HCT116 (cell line): ENCODE measurements at regions not wholly inside any gene's neighbourhood (a gene's known extent, or its start where the extent isn't known, plus 50 kb on each side); places are given as distances from the start of the nearest gene placed in this dataset.

ENCODE experiments used
- ATAC-seq: fragments of 200-7000 bp; cut with Tn5 transposase; 2 replicates; pipeline ENCODE4 v1.9.1; 2020; ENCODE audit warnings: mild to moderate bottlenecking, moderate library complexity
- BruUV-seq: library from RNA; stranded (reverse); fragments of 400-500 nt; replicated peaks from 2 replicates; lab custom pipeline; 2021; lab: Mats Ljungman, UMichigan
- CTCF ChIA-PET: fragments of 300-600 bp; sonication (Branson Sonifier 250); formaldehyde crosslinking; loops from one replicate; lab custom pipeline; 2021; ENCODE audit warnings: antibody characterized with exemption; lab: Charles Lee
- POLR2A ChIA-PET: fragments of 300-600, 350-600 bp; sonication (Branson Sonifier 250); formaldehyde crosslinking; loops from one replicate; lab custom pipeline; 2021; ENCODE audit warnings: antibody characterized with exemption; lab: Charles Lee
- RAD21 ChIA-PET, 2 experiments: fragments of 300-600 bp; sonication (Branson Sonifier 250); formaldehyde crosslinking; loops; one replicate each; lab custom pipeline; 2023; ENCODE audit warnings: low total read pairs in 2 of 2; ENCODE audit not compliant: uncharacterized antibody in 2 of 2, unreplicated experiment in 2 of 2, low non-redundant PET in 1 of 2; lab: Charles Lee
- DNase-seq: peaks from one replicate; pipeline ENCODE4 v3.0.0-alpha.2; 2010; ENCODE audit warnings: low read depth, low spot score
- H2AFZ ChIP-seq: fragments of 200-600 bp; shearing (Covaris generic), sonication (generic); 2 replicates; pipeline ENCODE4 v1.6.1; 2017; ENCODE audit warnings: low read depth, mixed run types, mixed read lengths, antibody characterized with exemption, low read length; ENCODE audit not compliant: poor library complexity, severe bottlenecking
- H3K27ac ChIP-seq: 2 replicates; pipeline ENCODE4 v1.5.1; 2012; ENCODE audit warnings: low read depth, low read length
- H3K27me3 ChIP-seq: fragments of 200-600 bp; sonication (generic); 2 replicates; pipeline ENCODE4 v1.6.1; 2016; ENCODE audit warnings: mixed run types, low read length, mixed read lengths; ENCODE audit not compliant: insufficient read depth
- H3K36me3 ChIP-seq, 2 experiments: fragments of 200-500 bp in 1 of 2; fragments of 200-600 bp in 1 of 2; sonication (Bioruptor generic) in 1 of 2; sonication (generic) in 1 of 2; 2 replicates each; pipeline versions ENCODE4 v1.5.1 to v1.6.1; 2014 to 2016; ENCODE audit warnings: low read length in 2 of 2, inconsistent platforms in 1 of 2, mixed read lengths in 1 of 2, mixed run types in 1 of 2; ENCODE audit not compliant: insufficient read depth in 2 of 2, control insufficient read depth in 1 of 2
- H3K4me1 ChIP-seq, 2 experiments: fragments of 200-600 bp in 1 of 2; sonication (generic) in 1 of 2; 2 replicates each; pipeline versions ENCODE4 v1.5.1 to v1.6.1; 2012 to 2017; ENCODE audit warnings: low read length in 2 of 2, inconsistent platforms in 1 of 2, mild to moderate bottlenecking in 1 of 2, mixed read lengths in 1 of 2, mixed run types in 1 of 2, moderate library complexity in 1 of 2; ENCODE audit not compliant: insufficient read depth in 2 of 2, control insufficient read depth in 1 of 2
- H3K4me2 ChIP-seq: fragments of 200-600 bp; sonication (generic); 2 replicates; pipeline ENCODE4 v1.6.1; 2017; ENCODE audit warnings: mixed run types, low read length, mixed read lengths
- H3K4me3 ChIP-seq, 2 experiments: fragments of 200-600 bp in 1 of 2; sonication (generic) in 1 of 2; replicated peaks in 1 of 2; 2 replicates each; pipeline ENCODE4 v1.5.1; 2011 to 2016; ENCODE audit warnings: low read length in 2 of 2, control low read depth in 1 of 2, low read depth in 1 of 2, mild to moderate bottlenecking in 1 of 2, mixed read lengths in 1 of 2, mixed run types in 1 of 2
- H3K79me2 ChIP-seq: fragments of 200-600 bp; sonication (generic); 2 replicates; pipeline ENCODE4 v1.6.1; 2017; ENCODE audit warnings: mild to moderate bottlenecking, mixed run types, low read length, moderate library complexity, mixed read lengths; ENCODE audit not compliant: insufficient read depth
- H3K9ac ChIP-seq: fragments of 200-600 bp; sonication (generic); 2 replicates; pipeline ENCODE4 v1.6.1; 2016; ENCODE audit warnings: low read length, mixed read lengths
- H3K9me2 ChIP-seq: fragments of 200-600 bp; sonication (generic), shearing (Covaris generic); 2 replicates; pipeline ENCODE4 v1.6.1; 2017; ENCODE audit warnings: mixed run types, mild to moderate bottlenecking, moderate library complexity; ENCODE audit not compliant: insufficient read depth
- H3K9me3 ChIP-seq, 2 experiments: fragments of 200-500 bp in 1 of 2; fragments of 200-600 bp in 1 of 2; sonication (Bioruptor generic) in 1 of 2; sonication (generic) in 1 of 2; 2 replicates each; pipeline ENCODE4 v1.6.1; 2014 to 2017; ENCODE audit warnings: low read length in 2 of 2, mixed read lengths in 2 of 2, inconsistent platforms in 1 of 2, low read depth in 1 of 2, mild to moderate bottlenecking in 1 of 2, mixed run types in 1 of 2, moderate library complexity in 1 of 2; ENCODE audit not compliant: control insufficient read depth in 1 of 2, insufficient read depth in 1 of 2
- H4K20me1 ChIP-seq: fragments of 200-600 bp; sonication (generic), shearing (Covaris generic); 2 replicates; pipeline ENCODE4 v1.6.1; 2017; ENCODE audit warnings: mixed run types, mild to moderate bottlenecking, moderate library complexity; ENCODE audit not compliant: insufficient read depth
- ATF3 ChIP-seq: IDR thresholded peaks from 2 replicates; pipeline ENCODE4 v1.6.1; 2012
- CEBPB ChIP-seq: IDR thresholded peaks from 2 replicates; pipeline ENCODE4 v1.6.1; 2012; ENCODE audit warnings: low read depth
- EZH2 ChIP-seq: fragments of 200-600 bp; sonication (generic); IDR thresholded peaks from 2 replicates; pipeline ENCODE4 v1.6.1; 2017; ENCODE audit warnings: antibody characterized with exemption, mixed run types
- EZH2phosphoT487 ChIP-seq: fragments of 200-600 bp; IDR thresholded peaks from 2 replicates; pipeline ENCODE4 v1.6.1; 2018; ENCODE audit warnings: antibody characterized with exemption, borderline replicate concordance
- FOSL1 ChIP-seq: IDR thresholded peaks from 2 replicates; pipeline ENCODE4 v1.6.1; 2012; ENCODE audit warnings: low read depth
- JUND ChIP-seq: IDR thresholded peaks from 2 replicates; pipeline ENCODE4 v1.6.1; 2012
- RAD21 ChIP-seq: IDR thresholded peaks from 2 replicates; pipeline ENCODE4 v1.6.1; 2012; ENCODE audit warnings: low read depth, mild to moderate bottlenecking
- SP1 ChIP-seq: IDR thresholded peaks from 2 replicates; pipeline ENCODE4 v1.6.1; 2012; ENCODE audit warnings: low read depth
- TCF7L2 ChIP-seq: IDR thresholded peaks from 2 replicates; pipeline ENCODE4 v1.7.0; 2011; ENCODE audit warnings: borderline replicate concordance, inconsistent platforms; ENCODE audit not compliant: insufficient read depth, insufficient read length; ENCODE audit errors: extremely low read depth
- YY1 ChIP-seq: IDR thresholded peaks from 2 replicates; pipeline ENCODE4 v1.6.1; 2011; ENCODE audit warnings: low read length, low read depth, moderate library complexity, mild to moderate bottlenecking; ENCODE audit not compliant: insufficient replicate concordance; ENCODE audit errors: extremely low read depth
- ZBTB33 ChIP-seq: IDR thresholded peaks from 2 replicates; pipeline ENCODE4 v1.6.1; 2011; ENCODE audit warnings: mild to moderate bottlenecking, low read length, moderate library complexity; ENCODE audit not compliant: insufficient replicate concordance; ENCODE audit errors: extremely low read depth
- ZFX ChIP-seq: fragments of 450-650 bp; IDR thresholded peaks from 2 replicates; pipeline ENCODE4 v1.6.1; 2017
- intact Hi-C: fragments of 100-400 bp; cut with micrococcal nuclease; formaldehyde crosslinking; loops from 2 replicates; pipeline ENCODE4 v1.10.0; 2022
- TF ChIP-seq, protein P1 (sequence below), 3 experiments: fragments of 200-600 bp in 1 of 3; sonication (generic) in 1 of 3; IDR thresholded peaks in 2 of 3; conservative IDR thresholded peaks in 1 of 3; 2 replicates each; pipeline ENCODE4 v1.5.1; 2012 to 2017; ENCODE audit warnings: low read depth in 2 of 3, low read length in 2 of 3, antibody characterized with exemption in 1 of 3, borderline replicate concordance in 1 of 3, control low read depth in 1 of 3, mild to moderate bottlenecking in 1 of 3, mixed read lengths in 1 of 3, mixed run types in 1 of 3, moderate library complexity in 1 of 3; ENCODE audit not compliant: insufficient read depth in 1 of 3

GRCh38 chr1:4064150-4064889 is 164.2 kb upstream of the C1orf174 start (continued):
- no peak for TF ChIP-seq RAD21
- TF ChIP-seq EZH2phosphoT487, result no peak
- TF ChIP-seq, protein P1, sequence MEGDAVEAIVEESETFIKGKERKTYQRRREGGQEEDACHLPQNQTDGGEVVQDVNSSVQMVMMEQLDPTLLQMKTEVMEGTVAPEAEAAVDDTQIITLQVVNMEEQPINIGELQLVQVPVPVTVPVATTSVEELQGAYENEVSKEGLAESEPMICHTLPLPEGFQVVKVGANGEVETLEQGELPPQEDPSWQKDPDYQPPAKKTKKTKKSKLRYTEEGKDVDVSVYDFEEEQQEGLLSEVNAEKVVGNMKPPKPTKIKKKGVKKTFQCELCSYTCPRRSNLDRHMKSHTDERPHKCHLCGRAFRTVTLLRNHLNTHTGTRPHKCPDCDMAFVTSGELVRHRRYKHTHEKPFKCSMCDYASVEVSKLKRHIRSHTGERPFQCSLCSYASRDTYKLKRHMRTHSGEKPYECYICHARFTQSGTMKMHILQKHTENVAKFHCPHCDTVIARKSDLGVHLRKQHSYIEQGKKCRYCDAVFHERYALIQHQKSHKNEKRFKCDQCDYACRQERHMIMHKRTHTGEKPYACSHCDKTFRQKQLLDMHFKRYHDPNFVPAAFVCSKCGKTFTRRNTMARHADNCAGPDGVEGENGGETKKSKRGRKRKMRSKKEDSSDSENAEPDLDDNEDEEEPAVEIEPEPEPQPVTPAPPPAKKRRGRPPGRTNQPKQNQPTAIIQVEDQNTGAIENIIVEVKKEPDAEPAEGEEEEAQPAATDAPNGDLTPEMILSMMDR (IDR thresholded peaks at IDR 0.05 in 2 of 3, conservative IDR thresholded peaks at IDR 0.05 in 1 of 3; ENCODE audit: borderline replicate concordance in 1 of 3, insufficient read depth in 1 of 3, low read depth in 2 of 3, low read length in 2 of 3), result no peak
- no peak for TF ChIP-seq EZH2
- TF ChIP-seq JUND, result no peak
- no peak for TF ChIP-seq FOSL1

DNA sequence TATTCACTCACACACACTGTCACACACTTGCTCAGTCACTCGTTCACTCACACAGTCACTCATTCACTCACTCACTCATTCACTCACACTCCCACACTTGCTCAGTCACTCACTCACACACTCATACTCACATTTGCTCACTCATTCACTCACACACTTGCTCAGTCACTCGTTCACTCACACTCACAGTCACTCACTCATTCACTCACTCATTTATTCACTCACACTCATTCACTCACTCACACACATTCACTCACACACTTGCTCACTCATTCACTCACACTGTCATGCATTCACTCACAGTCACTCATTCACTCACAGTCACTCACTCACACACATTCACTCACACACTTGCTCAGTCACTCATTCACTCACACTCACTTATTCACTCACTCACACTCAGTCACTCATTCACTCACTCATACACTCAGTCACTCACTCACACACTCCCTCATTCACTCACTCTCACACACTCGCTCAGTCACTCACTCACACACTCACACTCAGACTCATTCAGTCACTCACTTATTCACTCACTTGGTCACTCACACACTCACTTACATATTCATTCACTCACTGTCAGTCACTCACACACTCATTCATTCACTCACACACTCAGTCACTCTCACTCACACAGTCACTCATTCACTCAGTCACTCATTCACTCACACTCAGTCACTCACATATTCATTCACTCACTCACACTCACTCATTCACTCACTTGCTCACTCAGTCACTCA is 167.0 kb upstream of the C1orf174 start:
- no peak overlapping the region for H3K4me2 ChIP-seq
- ATAC-seq (no peak), DNase-seq (no peak)
- ChIA-PET RAD21 (no interaction called here), CTCF (no interaction called here), POLR2A (no interaction called here)
- no peaks in the 10 kb centered on the region; a peak in 1 of 4 replicates for H3K9me3 ChIP-seq
- no TSS peak for BruUV-seq
- H2AFZ ChIP-seq, result no peak overlapping the region
- intact Hi-C loops, result no loop called here
- H3K4me3 ChIP-seq, result no peak overlapping the region
- H4K20me1 ChIP-seq, result no peaks in the 10 kb centered on the region
- TF ChIP-seq YY1, result no peak
- no peak for TF ChIP-seq ZBTB33
- TF ChIP-seq ZFX, result no peak
- TF ChIP-seq TCF7L2, result no peak
- TF ChIP-seq JUND, result no peak
- TF ChIP-seq CEBPB, result no peak
- TF ChIP-seq ATF3, result no peak
- no peak for TF ChIP-seq SP1
- TF ChIP-seq, protein P1 (IDR thresholded peaks at IDR 0.05 in 2 of 3, conservative IDR thresholded peaks at IDR 0.05 in 1 of 3; ENCODE audit: borderline replicate concordance in 1 of 3, insufficient read depth in 1 of 3, low read depth in 2 of 3, low read length in 2 of 3), result no peak
- H3K79me2 ChIP-seq, result no peaks in the 10 kb centered on the region
- H3K9ac ChIP-seq, result no peak overlapping the region
- H3K36me3 ChIP-seq, result no peaks in the 10 kb centered on the region
- peaks cover 22% of the 10 kb centered on the region; the same call in 1 of the 2 replicates for H3K27me3 ChIP-seq
- no peaks in the 10 kb centered on the region for H3K4me1 ChIP-seq
- H3K27ac ChIP-seq, result no peak overlapping the region
- H3K9me2 ChIP-seq, result no peaks in the 10 kb centered on the region
